Ascending aorta (tissue), 2 donors: ENCODE measurements at regions not wholly inside any gene's neighbourhood (a gene's known extent, or its start where the extent isn't known, plus 50 kb on each side); places are given as distances from the start of the nearest gene placed in this dataset.

ENCODE experiments used
- DNase-seq, 2 donors: peaks; one replicate each; pipeline ENCODE4 v3.0.0-alpha.2; 2019; ENCODE audit warnings: low spot score in 2 of 2
- H3K27ac ChIP-seq, 2 donors: fragments of 200-600 bp; sonication (generic); one replicate each; pipeline ENCODE4 v1.5.1; 2016 to 2017; ENCODE audit warnings: mild to moderate bottlenecking in 1 of 2
- H3K27me3 ChIP-seq: fragments of 200-600 bp; sonication (generic); one replicate; pipeline ENCODE4 v1.5.1; 2017
- H3K36me3 ChIP-seq, 2 donors: fragments of 200-600 bp; sonication (generic); one replicate each; pipeline ENCODE4 v1.5.1; 2016
- H3K4me1 ChIP-seq, 2 donors: fragments of 200-600 bp; sonication (generic); one replicate each; pipeline ENCODE4 v1.5.1; 2016 to 2017; ENCODE audit warnings: mild to moderate bottlenecking in 1 of 2
- H3K4me3 ChIP-seq, 2 donors: fragments of 200-600 bp; sonication (generic); one replicate each; pipeline ENCODE4 v1.5.1; 2016 to 2017; ENCODE audit warnings: mild to moderate bottlenecking in 1 of 2
- H3K9me3 ChIP-seq, 2 donors: fragments of 200-600 bp; sonication (generic); one replicate each; pipeline ENCODE4 v1.5.1; 2016
- intact Hi-C: fragments of 100-400 bp; cut with DNase I; formaldehyde crosslinking; loops from one replicate; pipeline ENCODE4 v1.15.1; 2023
- TF ChIP-seq, protein P1 (sequence below), 3 experiments: fragments of 200-600 bp in 2 of 3; fragments of 450-650 bp in 1 of 3; sonication (generic) in 2 of 3; IDR thresholded peaks; one replicate each; pipeline ENCODE4 v1.5.1; 2016 to 2019; ENCODE audit warnings: antibody characterized with exemption in 3 of 3, mild to moderate bottlenecking in 1 of 3, moderate library complexity in 1 of 3

DNA sequence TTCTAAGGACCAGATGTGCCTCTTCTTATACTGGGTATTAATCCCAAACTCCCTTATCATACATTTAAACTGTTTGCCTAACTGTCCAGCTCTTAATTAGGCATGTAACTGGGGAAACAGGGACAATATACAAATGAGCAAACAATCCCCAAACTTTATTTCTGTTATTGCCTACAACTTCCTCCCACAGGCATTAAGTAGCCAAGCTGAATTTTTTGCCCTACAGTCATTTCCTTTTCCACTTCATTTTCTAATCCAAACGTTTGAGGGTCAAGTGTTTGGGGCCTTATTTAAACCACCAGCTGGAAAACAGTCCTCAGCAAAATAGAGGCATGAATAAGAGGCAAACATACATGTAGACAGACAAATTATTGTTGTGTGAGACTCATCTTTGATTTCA is 77.4 kb upstream of the CCL2 start:
- Histone ChIP-seq H3K9me3 (no peaks in the 10 kb centered on the region), H3K4me1 (peaks cover 0 to 11% of the 10 kb centered on the region in 2 donors), H3K4me3 (no peak overlapping the region), H3K36me3 (no peaks in the 10 kb centered on the region), H3K27ac (peak overlapping the region; percentile 62 to 71), H3K27me3 (no peaks in the 10 kb centered on the region)
- DNase-seq = no peak
- intact Hi-C loops = no loop called here
- TF ChIP-seq, protein P1, sequence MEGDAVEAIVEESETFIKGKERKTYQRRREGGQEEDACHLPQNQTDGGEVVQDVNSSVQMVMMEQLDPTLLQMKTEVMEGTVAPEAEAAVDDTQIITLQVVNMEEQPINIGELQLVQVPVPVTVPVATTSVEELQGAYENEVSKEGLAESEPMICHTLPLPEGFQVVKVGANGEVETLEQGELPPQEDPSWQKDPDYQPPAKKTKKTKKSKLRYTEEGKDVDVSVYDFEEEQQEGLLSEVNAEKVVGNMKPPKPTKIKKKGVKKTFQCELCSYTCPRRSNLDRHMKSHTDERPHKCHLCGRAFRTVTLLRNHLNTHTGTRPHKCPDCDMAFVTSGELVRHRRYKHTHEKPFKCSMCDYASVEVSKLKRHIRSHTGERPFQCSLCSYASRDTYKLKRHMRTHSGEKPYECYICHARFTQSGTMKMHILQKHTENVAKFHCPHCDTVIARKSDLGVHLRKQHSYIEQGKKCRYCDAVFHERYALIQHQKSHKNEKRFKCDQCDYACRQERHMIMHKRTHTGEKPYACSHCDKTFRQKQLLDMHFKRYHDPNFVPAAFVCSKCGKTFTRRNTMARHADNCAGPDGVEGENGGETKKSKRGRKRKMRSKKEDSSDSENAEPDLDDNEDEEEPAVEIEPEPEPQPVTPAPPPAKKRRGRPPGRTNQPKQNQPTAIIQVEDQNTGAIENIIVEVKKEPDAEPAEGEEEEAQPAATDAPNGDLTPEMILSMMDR (IDR thresholded peaks at IDR 0.05) = no peak

DNA sequence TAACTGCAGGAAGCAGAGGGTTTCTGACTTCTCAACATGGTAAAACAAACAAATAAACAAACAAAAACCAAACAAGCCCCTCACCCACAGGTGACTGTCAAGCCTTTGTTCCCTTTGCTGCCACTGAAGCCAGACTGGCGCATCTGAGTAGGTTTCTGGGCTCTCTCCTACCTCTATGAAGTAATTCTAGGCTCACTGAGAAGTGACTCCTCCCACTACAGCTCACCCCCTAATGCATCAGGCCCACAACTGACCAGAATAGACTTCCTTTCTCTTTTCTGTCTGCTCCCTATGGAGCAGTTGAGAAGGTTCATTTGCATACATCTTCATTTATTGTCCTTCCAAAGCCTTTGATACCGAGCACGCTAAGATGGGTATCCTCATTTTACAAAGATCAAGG is 77.0 kb upstream of the CCL2 start:
- Histone ChIP-seq H3K27me3 (no peaks in the 10 kb centered on the region), H3K27ac (peak overlapping the region; percentile 58 to 71), H3K9me3 (no peaks in the 10 kb centered on the region), H3K4me1 (peaks cover 0 to 11% of the 10 kb centered on the region in 2 donors), H3K36me3 (no peaks in the 10 kb centered on the region), H3K4me3 (no peak overlapping the region)
- DNase-seq = no peak
- intact Hi-C loops = no loop called here
- TF ChIP-seq, protein P1 (IDR thresholded peaks at IDR 0.05) = no peak

DNA sequence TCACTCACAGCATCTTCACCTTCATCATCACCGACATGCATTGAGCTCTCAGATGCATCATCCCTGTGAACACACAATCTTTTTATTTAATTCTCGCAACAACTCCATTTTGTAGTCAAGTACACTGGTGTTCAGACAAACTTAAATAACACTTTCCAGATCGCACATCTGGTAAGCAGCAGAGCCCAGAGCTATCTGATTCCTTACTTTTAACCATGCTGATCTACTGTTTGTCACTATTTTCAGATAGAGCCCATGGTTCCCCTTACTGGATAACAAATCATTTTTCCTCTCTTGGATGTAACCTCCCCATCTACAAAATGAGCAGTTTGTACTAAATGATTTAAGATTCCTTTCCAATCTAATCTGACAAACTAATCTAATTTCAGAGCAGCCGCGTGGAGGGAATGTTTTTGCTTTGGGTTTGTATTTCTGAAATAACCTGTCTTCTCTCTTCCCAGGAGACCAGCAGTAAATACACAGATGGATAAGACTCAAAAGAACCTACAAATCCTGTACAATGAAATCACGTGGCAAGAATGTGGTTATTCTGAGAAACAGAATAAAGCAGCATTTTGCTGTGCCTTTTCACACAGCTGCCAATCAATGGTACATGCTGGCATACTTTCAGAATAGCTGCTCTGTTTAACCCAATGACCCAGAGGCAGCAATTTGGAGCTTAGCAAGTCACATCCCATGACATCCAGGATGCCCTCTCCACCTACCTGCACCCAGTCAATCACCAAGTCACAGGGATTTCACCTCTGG is 72.9 kb upstream of the CCL2 start:
- H3K4me3 ChIP-seq = no peak overlapping the region
- H3K27me3 ChIP-seq = no peaks in the 10 kb centered on the region
- H3K9me3 ChIP-seq = no peaks in the 10 kb centered on the region
- no peaks in the 10 kb centered on the region for H3K36me3 ChIP-seq
- DNase-seq = no peak
- TF ChIP-seq, protein P1 (IDR thresholded peaks at IDR 0.05) = no peak
- H3K27ac ChIP-seq = no peak overlapping the region
- peaks cover 0 to 6% of the 10 kb centered on the region in 2 donors for H3K4me1 ChIP-seq
- intact Hi-C loops = no loop called here

DNA sequence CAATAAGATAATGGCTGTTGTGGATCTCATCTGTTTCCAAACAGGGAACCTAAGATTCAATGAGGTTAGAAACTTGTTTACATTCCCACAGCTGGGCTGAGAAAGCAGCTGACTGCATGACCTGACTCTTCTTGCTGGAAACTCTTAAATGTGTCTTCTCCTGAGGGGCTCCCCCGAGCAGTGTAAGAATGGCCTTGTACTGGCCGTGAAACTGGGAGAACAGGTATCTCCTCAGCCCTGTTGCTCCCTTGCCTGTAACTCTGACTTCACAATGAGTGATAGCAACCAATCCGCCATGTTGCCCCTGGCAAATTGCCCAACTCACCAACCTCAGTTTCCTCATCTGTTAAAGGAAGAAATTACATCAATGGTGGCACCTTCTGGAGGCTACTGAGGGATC is 59.1 kb upstream of the CCL2 start:
- peaks cover 0 to 6% of the 10 kb centered on the region in 2 donors for H3K9me3 ChIP-seq
- H3K4me3 ChIP-seq = no peak overlapping the region
- peaks cover 0 to 3% of the 10 kb centered on the region in 2 donors for H3K4me1 ChIP-seq
- H3K36me3 ChIP-seq = no peaks in the 10 kb centered on the region
- no peak for DNase-seq
- no peak overlapping the region for H3K27ac ChIP-seq
- H3K27me3 ChIP-seq = no peaks in the 10 kb centered on the region
- intact Hi-C loops = no loop called here
- TF ChIP-seq, protein P1 (IDR thresholded peaks at IDR 0.05) = no peak

DNA sequence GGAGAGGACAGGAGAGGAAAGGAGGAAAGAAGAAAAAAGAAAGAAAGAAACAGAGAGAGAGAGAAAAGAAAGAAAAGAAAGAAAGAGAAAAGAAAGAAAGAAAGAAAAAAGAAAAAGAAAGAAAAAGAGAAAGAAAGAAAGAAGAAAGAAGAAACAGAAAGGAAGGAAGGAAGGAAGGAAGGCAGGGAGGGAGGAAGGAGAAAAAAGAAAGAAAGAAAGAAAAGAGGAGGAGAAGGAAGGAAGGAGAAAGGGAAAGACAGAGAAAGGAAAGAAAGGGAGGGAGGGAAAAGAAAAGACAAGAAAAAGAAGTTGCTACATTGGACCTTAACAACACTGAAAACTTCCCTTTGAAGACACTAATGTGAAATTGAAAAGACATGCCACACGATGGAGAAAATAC is 56.6 kb upstream of the CCL2 start:
- intact Hi-C loops = no loop called here
- Histone ChIP-seq H3K4me3 (no peak overlapping the region), H3K9me3 (peaks cover 0 to 6% of the 10 kb centered on the region in 2 donors), H3K27me3 (no peaks in the 10 kb centered on the region), H3K4me1 (peaks cover 0 to 3% of the 10 kb centered on the region in 2 donors), H3K36me3 (no peaks in the 10 kb centered on the region), H3K27ac (no peak overlapping the region)
- TF ChIP-seq, protein P1 (IDR thresholded peaks at IDR 0.05) = no peak
- no peak for DNase-seq
